H1 (cell line): ENCODE measurements at regions not wholly inside any gene's neighbourhood (a gene's known extent, or its start where the extent isn't known, plus 50 kb on each side); places are given as distances from the start of the nearest gene placed in this dataset.

Experiments used
- CTCF ChIA-PET: fragments of 300-600 bp; sonication (Branson Sonifier 250); formaldehyde crosslinking; loops from one replicate; lab custom pipeline; 2021; ENCODE audit not compliant: partially characterized antibody; lab: Charles Lee
- POLR2A ChIA-PET: fragments of 300-600 bp; sonication (Branson Sonifier 250); formaldehyde crosslinking; loops from one replicate; lab custom pipeline; 2021; ENCODE audit warnings: inconsistent platforms; ENCODE audit not compliant: partially characterized antibody; lab: Charles Lee
- DNase-seq, 2 experiments: peaks; one replicate each; pipeline versions ENCODE4 v3.0.0 to v3.0.0-alpha.2; 2010 to 2022; ENCODE audit warnings: low spot score in 2 of 2, low read depth in 1 of 2, mixed read lengths in 1 of 2
- FAIRE-seq: peaks from 2 replicates; lab custom pipeline; 2011; peaks lifted over from hg19 to GRCh38; lab: Jason Lieb, UNC
- H2AFZ ChIP-seq: 2 replicates; pipeline ENCODE4 v1.8.1; 2012; ENCODE audit warnings: low read length, inconsistent platforms
- H2AK5ac ChIP-seq: 2 replicates; pipeline ENCODE4 v1.6.1; 2013; ENCODE audit warnings: low read depth, low read length
- H2BK120ac ChIP-seq: replicated peaks from 2 replicates; pipeline ENCODE3; 2013; ENCODE audit warnings: low read depth, low read length, inconsistent platforms
- H2BK12ac ChIP-seq: 2 replicates; pipeline ENCODE4 v1.6.1; 2013; ENCODE audit warnings: low read depth, low read length
- H2BK15ac ChIP-seq: 2 replicates; pipeline ENCODE4 v1.6.1; 2013; ENCODE audit warnings: low read length
- H2BK20ac ChIP-seq: 2 replicates; pipeline ENCODE4 v1.6.1; 2013; ENCODE audit warnings: low read length
- H2BK5ac ChIP-seq: 2 replicates; pipeline ENCODE4 v1.6.1; 2013; ENCODE audit warnings: low read depth, low read length
- H3K14ac ChIP-seq: 2 replicates; pipeline ENCODE4 v1.6.1; 2013; ENCODE audit warnings: inconsistent platforms; ENCODE audit not compliant: insufficient read length
- H3K18ac ChIP-seq: 2 replicates; pipeline ENCODE4 v1.6.1; 2013; ENCODE audit warnings: low read length; ENCODE audit errors: extremely low read depth
- H3K23ac ChIP-seq: 2 replicates; pipeline ENCODE4 v1.6.1; 2013; ENCODE audit warnings: inconsistent platforms; ENCODE audit not compliant: insufficient read length
- H3K23me2 ChIP-seq: 2 replicates; pipeline ENCODE4 v1.6.1; 2013; ENCODE audit warnings: low read depth, low read length
- H3K27ac ChIP-seq: 2 replicates; pipeline ENCODE4 v1.6.1; 2011; ENCODE audit warnings: low read depth, low read length, inconsistent platforms
- H3K27me3 ChIP-seq, 4 experiments: replicated peaks in 1 of 4; 1 replicate in 1 of 4; 2 replicates in 3 of 4; pipeline versions ENCODE4 v1.6.1 to v1.8.1; 2011 to 2013; ENCODE audit warnings: low read length in 3 of 4, mild to moderate bottlenecking in 3 of 4, inconsistent platforms in 2 of 4, mixed read lengths in 2 of 4, moderate library complexity in 1 of 4; ENCODE audit not compliant: control insufficient read depth in 3 of 4, insufficient read depth in 3 of 4; ENCODE audit errors: extremely low read depth in 1 of 4
- H3K36me3 ChIP-seq, 4 experiments: 2 replicates each; pipeline versions ENCODE4 v1.6.1 to v1.8.1; 2011 to 2013; ENCODE audit warnings: mild to moderate bottlenecking in 4 of 4, low read length in 3 of 4, moderate library complexity in 2 of 4, control low read depth in 1 of 4, inconsistent platforms in 1 of 4; ENCODE audit not compliant: insufficient read depth in 4 of 4, control insufficient read depth in 2 of 4
- H3K4ac ChIP-seq: replicated peaks from 2 replicates; pipeline ENCODE3; 2013; ENCODE audit warnings: low read length, low read depth, mixed read lengths, inconsistent platforms; ENCODE audit not compliant: insufficient read length
- H3K4me1 ChIP-seq, 4 experiments: replicated peaks in 1 of 4; 1 replicate in 1 of 4; 2 replicates in 3 of 4; pipeline versions ENCODE4 v1.6.1 to v1.8.1; 2011 to 2013; ENCODE audit warnings: low read length in 3 of 4, inconsistent platforms in 2 of 4, mixed read lengths in 1 of 4; ENCODE audit not compliant: insufficient read depth in 4 of 4, control insufficient read depth in 3 of 4
- H3K4me2 ChIP-seq, 2 experiments: 2 replicates each; pipeline versions ENCODE4 v1.6.1 to v1.8.1; 2011 to 2013; ENCODE audit warnings: low read depth in 2 of 2, low read length in 2 of 2, control low read depth in 1 of 2, inconsistent platforms in 1 of 2, mild to moderate bottlenecking in 1 of 2; ENCODE audit not compliant: insufficient read depth in 1 of 2
- H3K4me3 ChIP-seq, 4 experiments: fragments of 200-600, 300-600 bp in 1 of 4; sonication (generic), shearing (Covaris generic), sonication (Bioruptor Twin) in 1 of 4; 2 replicates each; pipeline versions ENCODE4 v1.5.1 to v1.8.1; 2011 to 2016; ENCODE audit warnings: low read length in 4 of 4, low read depth in 3 of 4, control low read depth in 2 of 4, inconsistent platforms in 2 of 4, mild to moderate bottlenecking in 2 of 4, mixed read lengths in 1 of 4, moderate library complexity in 1 of 4; ENCODE audit not compliant: insufficient read depth in 2 of 4; ENCODE audit errors: extremely low read depth in 1 of 4
- H3K56ac ChIP-seq: replicated peaks from 2 replicates; pipeline ENCODE3; 2013; ENCODE audit warnings: low read depth, mild to moderate bottlenecking, mixed read lengths, low read length, inconsistent platforms; ENCODE audit not compliant: insufficient read length
- H3K79me1 ChIP-seq: 2 replicates; pipeline ENCODE4 v1.6.1; 2013; ENCODE audit warnings: low read depth, low read length, control low read depth
- H3K79me2 ChIP-seq, 2 experiments: 2 replicates each; pipeline versions ENCODE4 v1.6.1 to v1.8.1; 2012 to 2013; ENCODE audit warnings: low read length in 2 of 2, mild to moderate bottlenecking in 2 of 2, inconsistent platforms in 1 of 2; ENCODE audit not compliant: insufficient read depth in 2 of 2, control insufficient read depth in 1 of 2
- H3K9ac ChIP-seq, 4 experiments: replicated peaks in 1 of 4; 1 replicate in 1 of 4; 2 replicates in 3 of 4; pipeline versions ENCODE4 v1.6.1 to v1.8.1; 2011 to 2013; ENCODE audit warnings: low read depth in 3 of 4, low read length in 3 of 4, control low read depth in 2 of 4, mild to moderate bottlenecking in 2 of 4, moderate library complexity in 2 of 4, inconsistent platforms in 1 of 4; ENCODE audit errors: extremely low read depth in 1 of 4
- H3K9me3 ChIP-seq, 2 experiments: 2 replicates each; pipeline versions ENCODE4 v1.6.1 to v1.8.1; 2012 to 2013; ENCODE audit warnings: mild to moderate bottlenecking in 2 of 2, moderate library complexity in 2 of 2, control low read depth in 1 of 2, inconsistent platforms in 1 of 2, low read depth in 1 of 2, low read length in 1 of 2, mixed read lengths in 1 of 2; ENCODE audit not compliant: insufficient read depth in 2 of 2
- H4K20me1 ChIP-seq, 2 experiments: replicated peaks in 1 of 2; 2 replicates each; pipeline versions ENCODE3 to v1.8.1; 2011 to 2013; ENCODE audit warnings: inconsistent platforms in 2 of 2, low read length in 2 of 2, mild to moderate bottlenecking in 1 of 2; ENCODE audit not compliant: insufficient read depth in 2 of 2, control insufficient read depth in 1 of 2
- H4K5ac ChIP-seq: 2 replicates; pipeline ENCODE4 v1.6.1; 2013; ENCODE audit warnings: low read length, low read depth, mixed read lengths, inconsistent platforms; ENCODE audit not compliant: insufficient read length
- H4K8ac ChIP-seq: 2 replicates; pipeline ENCODE4 v1.8.0; 2013; ENCODE audit warnings: mild to moderate bottlenecking, moderate library complexity, low read length, inconsistent platforms; ENCODE audit not compliant: insufficient read depth; ENCODE audit errors: extremely low read depth
- H4K91ac ChIP-seq: replicated peaks from 2 replicates; pipeline ENCODE3; 2013; ENCODE audit warnings: low read length, mixed read lengths, inconsistent platforms; ENCODE audit not compliant: insufficient read length
- ATF2 ChIP-seq: IDR thresholded peaks from 2 replicates; pipeline ENCODE4 v1.6.1; 2012; ENCODE audit warnings: low read length, inconsistent platforms
- ATF3 ChIP-seq: IDR thresholded peaks from 2 replicates; pipeline ENCODE4 v1.6.1; 2011; ENCODE audit warnings: low read depth, mild to moderate bottlenecking, low read length; ENCODE audit not compliant: insufficient read depth
- JUND ChIP-seq: IDR thresholded peaks from 2 replicates; pipeline ENCODE4 v1.6.1; 2011; ENCODE audit warnings: mild to moderate bottlenecking, improper control_type of control experiment, low read length
- NRF1 ChIP-seq: IDR thresholded peaks from 2 replicates; pipeline ENCODE4 v1.6.1; 2011; ENCODE audit warnings: mild to moderate bottlenecking, low read depth, low read length, improper control_type of control experiment
- PHF8 ChIP-seq: fragments of 200-600 bp; sonication (generic); conservative IDR thresholded peaks from 2 replicates; pipeline ENCODE4 v1.7.1; 2012; ENCODE audit warnings: low read depth, mild to moderate bottlenecking, inconsistent platforms, low read length, moderate library complexity
- POLR2A ChIP-seq, 2 experiments: IDR thresholded peaks; 1 replicate in 1 of 2; 2 replicates in 1 of 2; pipeline ENCODE4 v1.6.1; 2011; ENCODE audit warnings: low read depth in 2 of 2, low read length in 2 of 2, mild to moderate bottlenecking in 2 of 2; ENCODE audit errors: control extremely low read depth in 1 of 2
- POLR2AphosphoS5 ChIP-seq: IDR thresholded peaks from 2 replicates; pipeline ENCODE4 v1.6.1; 2011; ENCODE audit warnings: low read depth, low read length
- RBBP5 ChIP-seq: IDR thresholded peaks from 2 replicates; pipeline ENCODE4 v1.7.1; 2012; ENCODE audit warnings: low read depth, mild to moderate bottlenecking, inconsistent platforms, low read length, moderate library complexity, borderline replicate concordance
- RNF2 ChIP-seq: fragments of 200-900, 300-1000 bp; sonication (generic); IDR thresholded peaks from 2 replicates; pipeline ENCODE4 v1.7.1; 2016; ENCODE audit warnings: borderline replicate concordance, low read depth, mild to moderate bottlenecking, antibody characterized with exemption, low read length; ENCODE audit not compliant: poor library complexity, severe bottlenecking; ENCODE audit errors: missing control alignments
- TAF1 ChIP-seq: IDR thresholded peaks from 2 replicates; pipeline ENCODE4 v1.6.1; 2011; ENCODE audit warnings: mild to moderate bottlenecking, low read depth, low read length
- TEAD4 ChIP-seq: IDR thresholded peaks from 2 replicates; pipeline ENCODE4 v1.6.1; 2012; ENCODE audit warnings: low read depth, low read length, inconsistent platforms, mixed read lengths
- YY1 ChIP-seq: IDR thresholded peaks from 2 replicates; pipeline ENCODE4 v1.6.1; 2011; ENCODE audit warnings: low read depth, mild to moderate bottlenecking, low read length
- ZNF274 ChIP-seq: IDR thresholded peaks from 2 replicates; pipeline ENCODE4 v1.7.0; 2012; ENCODE audit warnings: low read length, borderline replicate concordance; ENCODE audit errors: extremely low read depth
- WGBS, 2 experiments: shearing (Covaris generic) in 1 of 2; methylation state at CpG; one replicate each; pipeline versions ENCODE4 v1.1.6 to v1.1.7; 2013 to 2015; ENCODE audit warnings: low lambda C conversion rate in 2 of 2, mixed read lengths in 2 of 2, inconsistent platforms in 1 of 2, low coverage in 1 of 2, missing lambda C conversion rate in 1 of 2; ENCODE audit not compliant: insufficient replicate concordance in 2 of 2, insufficient coverage in 1 of 2, insufficient read length in 1 of 2; ENCODE audit errors: extremely low coverage in 1 of 2, missing lambda C conversion rate in 1 of 2; 5-methylcytosine and 5-hydroxymethylcytosine counted together

- Histone ChIP-seq H2BK120ac (no peak overlapping the region), H4K20me1 (no peaks in the 10 kb centered on the region), H3K4me3 (no peak overlapping the region), H3K27ac (no peak overlapping the region), H3K18ac (no peak overlapping the region), H2BK5ac (no peak overlapping the region), H3K36me3 (no peaks in the 10 kb centered on the region), H4K8ac (no peak overlapping the region), H3K27me3 (0 out of 7 replicates have a peak, but pooled peaks cover 0 to 1% (median 0%) of the 10 kb centered on the region in 4 experiments), H3K9me3 (no peaks in the 10 kb centered on the region), H3K56ac (no peak overlapping the region), H3K4me1 (peaks cover 0 to 7% (median 4%) of the 10 kb centered on the region in 4 experiments; a peak in 6 of 7 replicates), H3K23me2 (no peaks in the 10 kb centered on the region), H4K5ac (no peak overlapping the region), H3K79me2 (no peaks in the 10 kb centered on the region), H2AFZ (no peak overlapping the region), H3K9ac (no peak overlapping the region), H3K4me2 (no peak overlapping the region), H4K91ac (no peak overlapping the region), H2AK5ac (no peak overlapping the region), H3K23ac (no peak overlapping the region), H3K4ac (no peak overlapping the region), H3K14ac (no peak overlapping the region), H2BK12ac (no peak overlapping the region), H2BK20ac (no peak overlapping the region), H3K79me1 (no peaks in the 10 kb centered on the region), H2BK15ac (no peak overlapping the region)
- ChIA-PET POLR2A (interaction anchor here (1.3 kb wide), 1 partner anchor 9 kb away, joined by 3 read pairs; no protein-coding TSS in a partner anchor), CTCF (interaction anchor here (0.8 to 2.8 kb wide), 3 partner anchors 14 to 30 kb away, joined by 3 to 8 read pairs (median 3); no protein-coding TSS in a partner anchor)
- DNase-seq (no peak), FAIRE-seq (no peak)
- 85% methylated on average over 4 of the region's 4 CpGs; no CpG with 5 or more reads in 1 of the 2 experiments for WGBS, 2 experiments
- no peak for TF ChIP-seq YY1
- no peak for TF ChIP-seq POLR2AphosphoS5
- no peak for TF ChIP-seq ZNF274
- no peak for TF ChIP-seq NRF1
- no peak for TF ChIP-seq ATF3
- no peak for TF ChIP-seq PHF8
- TF ChIP-seq RBBP5 = no peak
- no peak for TF ChIP-seq TAF1
- TF ChIP-seq RNF2 = no peak
- TF ChIP-seq TEAD4 = no peak
- TF ChIP-seq JUND = no peak
- no peak for TF ChIP-seq POLR2A (IDR thresholded peaks at IDR 0.05; ENCODE audit: control extremely low read depth in 1 of 2, low read depth in 2 of 2, low read length in 2 of 2)
- no peak for TF ChIP-seq ATF2
Observed at GRCh38 chr11:45051621-45052020, 94.8 kb upstream of the PRDM11 start.
